ENCODE measurements at regions not wholly inside any gene's neighbourhood (a gene's known extent, or its start where the extent isn't known, plus 50 kb on each side); places are given as distances from the start of the nearest gene placed in this dataset.

- TF ChIP-seq CTCF (IDR thresholded peaks at IDR 0.05), result no peak
- TF ChIP-seq POLR2AphosphoS5 (IDR thresholded peaks at IDR 0.05), result no peak
These were observed 154.1 kb downstream of the EDEM1 start for GRCh38 chr3:5341610-5342009.
